HuH-7.5 (cell line): ENCODE measurements at regions not wholly inside any gene's neighbourhood (a gene's known extent, or its start where the extent isn't known, plus 50 kb on each side); places are given as distances from the start of the nearest gene placed in this dataset.

Experiments used
- DNase-seq: peaks from one replicate; pipeline ENCODE4 v3.0.0; 2011; ENCODE audit warnings: low spot score

DNA sequence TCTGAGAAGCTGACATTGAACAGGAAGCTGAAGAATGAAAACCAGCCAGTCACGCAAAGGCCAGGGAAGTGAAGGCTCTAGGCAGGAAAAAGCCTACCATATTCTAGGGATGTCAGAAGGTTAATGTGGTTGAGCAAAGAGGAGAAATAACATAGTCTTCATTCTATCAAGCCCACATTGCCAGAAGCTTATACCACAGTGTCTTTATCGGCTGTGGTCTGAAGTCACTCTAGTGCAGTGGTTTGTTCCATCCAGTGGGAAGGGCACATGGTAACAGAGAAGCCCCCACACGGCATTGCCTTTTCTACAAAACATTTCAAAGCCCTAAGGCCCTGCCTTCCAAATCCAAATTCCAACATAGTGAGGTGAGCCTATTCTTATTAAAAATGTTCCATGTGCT, 311.3 kb downstream of the TNS1 start:
- DNase-seq, result no peak

DNA sequence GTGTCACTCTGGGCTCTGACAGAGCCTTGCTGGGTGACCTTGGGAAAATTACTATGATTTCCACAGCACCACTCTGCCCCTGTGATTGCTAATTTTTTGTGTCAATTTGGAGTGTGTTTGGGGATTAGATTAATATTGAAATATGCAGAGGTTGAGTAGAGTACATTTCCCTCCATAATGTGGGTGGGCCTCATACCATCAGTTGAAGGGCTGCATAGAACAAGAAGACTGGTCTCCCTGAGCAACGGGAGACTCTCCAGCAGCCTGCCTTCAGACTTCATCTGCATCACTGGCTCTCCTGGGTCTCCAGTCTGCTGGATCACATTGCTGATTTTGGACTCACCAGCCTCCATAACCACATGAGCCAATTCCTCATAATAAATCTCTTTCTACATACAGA, 313.7 kb downstream of the TNS1 start:
- no peak for DNase-seq

DNA sequence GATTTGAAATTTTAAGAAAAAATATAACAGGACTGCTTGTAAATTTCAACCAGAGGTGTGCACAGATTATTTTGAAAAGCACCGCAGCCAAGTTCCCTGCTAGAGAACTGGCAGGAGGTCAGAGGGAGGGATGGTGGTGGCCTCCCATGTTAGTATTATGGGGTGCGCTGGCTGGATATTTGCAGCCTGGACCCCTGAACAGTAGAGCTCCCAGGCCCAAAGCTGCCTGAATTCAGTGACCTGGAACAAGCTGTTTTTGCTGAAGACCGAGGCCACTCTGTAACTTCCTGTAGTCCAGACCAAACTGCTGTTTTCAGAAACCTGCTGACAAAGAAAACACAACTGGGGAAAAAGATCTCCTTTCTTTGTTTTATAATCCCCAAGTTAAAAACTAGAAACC, 314.3 kb downstream of the TNS1 start:
- no peak for DNase-seq

DNA sequence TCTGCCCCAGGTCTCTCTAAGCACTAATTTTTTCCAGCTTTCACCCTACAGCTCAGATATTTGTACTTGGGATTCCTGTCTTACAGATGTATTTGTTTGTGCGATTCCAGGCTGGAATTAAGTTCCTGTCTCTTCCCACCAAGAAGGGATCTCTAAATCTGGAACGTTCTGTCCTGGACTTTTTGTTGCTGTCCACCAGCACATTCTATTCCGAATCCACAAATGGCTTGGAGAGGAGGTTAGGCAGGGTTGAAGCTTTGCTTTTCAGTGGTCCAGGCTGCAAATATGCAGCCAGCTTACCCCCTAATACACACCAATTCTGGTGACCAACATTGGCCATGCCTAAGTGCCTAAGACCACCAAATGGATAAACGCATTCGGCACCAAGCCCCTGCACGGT, 315.0 kb downstream of the TNS1 start:
- DNase-seq, result no peak

GRCh38 chr2:217685255-217685605, 317.6 kb downstream of the TNS1 start:
- DNase-seq, result peak; percentile 47

- no peak for DNase-seq
Measured at GRCh38 chr2:217684431-217685254, 318.2 kb downstream of the TNS1 start.

- DNase-seq, result no peak
Measured at GRCh38 chr2:217683106-217683870, 319.5 kb downstream of the TNS1 start.

DNA sequence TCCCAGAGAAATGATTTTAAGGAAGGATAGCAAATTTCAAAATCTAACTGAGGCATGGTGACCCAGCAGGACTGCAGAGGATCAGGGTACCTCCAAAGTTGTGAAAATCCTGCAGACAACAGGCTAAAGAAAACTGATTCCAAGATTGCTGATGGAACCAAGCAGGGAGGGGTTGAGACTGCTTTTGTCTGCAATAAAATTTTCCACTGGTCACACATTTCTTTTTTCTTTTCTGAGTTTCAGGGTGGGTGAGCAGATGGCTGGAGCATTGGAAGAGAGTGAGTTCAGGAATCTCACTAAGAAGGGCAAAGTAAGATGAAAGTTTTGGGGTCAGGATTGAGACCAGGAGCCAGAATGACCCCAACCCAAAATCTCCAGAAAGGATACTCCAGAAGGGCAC, 321.0 kb downstream of the TNS1 start:
- no peak for DNase-seq

GRCh38 chr2:217680381-217680780, 322.4 kb downstream of the TNS1 start:
- DNase-seq, result no peak

DNA sequence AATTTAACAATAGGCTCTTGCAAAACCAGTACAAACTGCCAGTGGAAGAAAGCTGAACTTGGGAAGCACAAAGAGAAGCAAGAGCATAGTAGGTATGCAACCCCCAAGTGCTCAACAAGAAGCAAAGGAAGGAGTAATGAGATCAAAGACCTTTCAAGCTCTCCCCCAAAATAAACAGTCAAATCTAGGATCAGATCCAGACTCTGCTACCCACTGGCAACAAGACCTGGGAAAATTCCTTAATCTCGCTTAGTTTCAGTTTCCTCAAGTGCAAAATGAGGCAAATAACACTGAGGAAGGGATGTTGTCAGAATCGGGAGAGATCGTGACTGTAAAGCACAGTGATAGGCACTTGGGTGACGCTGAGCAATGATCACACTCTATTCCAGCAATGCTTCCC, 329.2 kb downstream of the TNS1 start:
- no peak for DNase-seq

- DNase-seq, result no peak
Measured at GRCh38 chr2:217672472-217672871, 330.3 kb downstream of the TNS1 start.

GRCh38 chr2:217671871-217672270, 330.9 kb downstream of the TNS1 start:
- no peak for DNase-seq

DNA sequence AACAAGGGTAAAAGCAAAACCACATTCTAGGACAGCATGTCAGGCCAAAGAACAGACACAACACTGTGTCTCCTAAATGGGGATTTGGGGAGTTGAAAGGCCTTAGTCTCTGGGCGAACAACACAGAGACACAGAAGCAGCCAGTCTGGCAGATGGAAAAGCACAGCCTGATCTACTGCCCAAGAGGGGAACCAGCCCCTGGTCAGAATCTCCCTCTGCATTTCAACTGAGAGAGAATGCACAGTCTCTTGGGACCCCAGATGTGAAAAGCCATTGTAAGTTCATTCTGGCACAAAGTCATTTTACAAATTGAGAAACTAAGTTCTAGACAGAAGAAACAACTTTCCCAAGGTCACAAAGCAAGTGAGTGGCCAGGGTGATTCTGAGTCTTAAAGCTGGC, 331.7 kb downstream of the TNS1 start:
- no peak for DNase-seq

GRCh38 chr2:217669831-217670230, 333.0 kb downstream of the TNS1 start:
- no peak for DNase-seq

DNA sequence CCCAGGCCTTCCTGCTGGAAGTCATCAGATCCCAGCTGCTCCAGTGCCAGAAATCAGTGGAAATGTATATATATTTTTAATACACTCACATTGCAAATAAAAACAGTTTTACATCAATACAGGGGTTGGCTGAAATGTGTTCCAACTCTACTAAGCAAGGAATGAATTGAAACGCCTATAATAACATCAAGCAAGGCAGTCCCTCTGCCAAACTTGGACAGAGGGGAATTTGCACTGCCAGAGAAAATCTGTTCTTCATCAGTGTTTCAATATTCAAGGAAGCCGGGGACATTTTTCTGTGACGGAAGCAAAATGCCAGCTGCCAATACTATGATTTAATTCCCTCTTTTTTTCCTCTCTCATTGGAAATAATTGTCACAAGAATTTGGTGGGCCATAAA, 335.3 kb downstream of the TNS1 start:
- no peak for DNase-seq

GRCh38 chr2:217667035-217667434, 335.8 kb downstream of the TNS1 start:
- DNase-seq, result no peak

DNA sequence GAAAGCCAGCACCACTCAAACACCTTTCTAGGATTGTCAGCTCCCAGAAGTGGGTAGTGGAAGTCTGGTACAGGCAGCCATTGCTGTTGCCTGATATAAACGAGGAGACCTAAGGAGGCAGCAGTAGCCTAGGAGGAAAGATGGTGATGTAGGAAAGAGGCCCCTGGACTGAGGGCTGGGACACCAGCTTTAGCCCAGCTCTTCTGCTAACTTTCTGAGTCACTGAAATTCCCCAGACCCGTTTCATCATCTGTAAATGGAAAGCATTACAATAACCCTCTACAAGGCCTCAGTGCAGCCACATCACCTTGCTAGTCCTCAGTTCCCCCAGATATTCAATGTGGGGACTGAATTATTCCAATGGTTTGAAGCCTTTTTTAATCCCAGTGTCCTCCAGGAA, 336.5 kb downstream of the TNS1 start:
- no peak for DNase-seq

DNA sequence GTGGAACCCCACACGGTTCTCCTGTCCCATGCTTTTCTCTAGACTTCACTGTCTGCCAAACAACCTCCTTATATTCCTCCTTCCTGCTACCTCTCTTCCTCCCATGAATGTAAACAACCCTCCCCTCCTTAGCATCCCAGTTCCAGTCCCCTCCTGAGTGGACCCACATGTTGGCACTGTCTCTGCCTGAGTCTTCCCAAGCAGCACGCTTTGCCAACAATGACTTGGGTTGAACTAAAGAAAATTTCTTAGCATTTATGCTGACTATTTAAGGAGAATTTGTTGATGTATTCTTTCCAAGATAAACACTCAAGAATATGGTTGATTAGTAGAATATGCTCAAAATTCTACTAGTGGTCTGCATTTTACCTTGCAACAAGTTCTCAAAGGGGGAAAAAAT, 338.0 kb downstream of the TNS1 start:
- DNase-seq, result no peak

DNA sequence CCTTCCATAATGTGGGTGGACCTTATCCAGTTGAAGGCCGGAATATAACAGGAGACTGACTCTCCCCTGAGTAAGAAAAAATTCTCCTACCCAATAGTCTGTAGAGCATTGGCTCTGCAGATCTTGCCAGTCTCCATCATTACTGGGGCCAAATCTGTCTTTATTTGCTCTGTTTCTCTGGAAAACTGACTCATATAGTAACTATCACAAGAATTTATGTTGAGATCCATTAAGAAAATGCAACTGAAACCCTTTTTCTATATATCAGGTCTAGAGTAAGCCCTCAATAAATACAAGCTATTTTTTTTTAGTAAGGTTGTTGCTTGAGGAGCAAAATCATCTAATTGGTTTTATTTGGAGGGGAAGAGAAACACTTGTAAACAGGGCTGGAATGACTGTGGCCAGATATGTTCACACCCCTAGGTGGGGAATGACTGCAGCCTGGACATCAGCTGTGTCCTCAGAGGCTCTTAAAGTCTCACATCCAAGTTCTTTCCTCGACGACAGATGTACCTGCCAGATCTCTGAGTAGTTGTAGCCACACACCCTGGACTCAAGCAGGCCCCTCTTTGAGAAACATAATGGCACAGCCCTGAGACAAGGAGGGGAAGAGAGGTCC, 339.7 kb downstream of the TNS1 start:
- no peak for DNase-seq

DNA sequence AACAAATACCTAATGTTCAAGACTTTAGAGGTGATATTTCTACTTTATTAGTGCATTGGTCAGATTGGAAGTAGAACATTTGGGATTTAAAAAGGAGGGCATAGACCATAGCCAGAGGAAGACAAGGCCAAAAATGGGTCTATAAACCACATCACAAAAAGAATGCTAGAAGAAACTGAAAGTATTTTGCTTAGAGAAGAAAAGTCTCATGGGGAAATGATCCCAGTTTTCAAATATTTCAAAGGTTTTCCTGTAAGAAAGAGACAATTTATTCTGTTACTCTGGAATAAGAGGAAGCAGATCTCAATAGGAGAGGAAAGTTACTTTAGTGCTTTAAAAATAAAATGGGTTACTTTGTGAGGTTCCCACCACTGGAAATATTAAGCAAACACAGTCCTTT, 341.4 kb downstream of the TNS1 start:
- no peak for DNase-seq

- DNase-seq, result no peak
Measured at GRCh38 chr2:217660423-217660822, 342.4 kb downstream of the TNS1 start.

DNA sequence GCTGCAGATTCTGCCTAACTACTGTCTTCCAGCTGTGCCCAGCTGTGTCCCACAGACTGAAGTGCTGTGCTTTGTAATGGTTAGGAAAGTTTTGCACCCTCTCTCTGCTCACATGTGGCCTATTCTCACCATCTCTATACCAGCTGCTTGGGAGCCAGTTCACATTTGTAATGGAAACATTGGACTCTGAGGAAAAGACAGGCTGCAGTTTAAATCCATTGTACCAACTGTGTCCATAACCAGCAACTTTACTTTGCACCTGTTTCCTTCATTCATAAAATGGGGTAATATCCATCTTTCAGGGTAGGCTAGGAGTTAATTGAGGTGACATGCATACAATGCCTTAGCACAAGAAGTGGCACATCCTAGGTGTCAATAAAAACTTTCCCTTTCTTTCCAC, 344.0 kb downstream of the TNS1 start:
- DNase-seq, result no peak

- no peak for DNase-seq
Measured at GRCh38 chr2:217657252-217657651, 345.5 kb downstream of the TNS1 start.
